HCT116 (cell line): ENCODE measurements at regions not wholly inside any gene's neighbourhood (a gene's known extent, or its start where the extent isn't known, plus 50 kb on each side); places are given as distances from the start of the nearest gene placed in this dataset.

Source experiments
- CEBPB ChIP-seq: IDR thresholded peaks from 2 replicates; pipeline ENCODE4 v1.6.1; 2012; ENCODE audit warnings: low read depth
- EGR1 ChIP-seq: IDR thresholded peaks from 2 replicates; pipeline ENCODE4 v1.6.1; 2012; ENCODE audit warnings: low read depth
- EZH2 ChIP-seq: fragments of 200-600 bp; sonication (generic); IDR thresholded peaks from 2 replicates; pipeline ENCODE4 v1.6.1; 2017; ENCODE audit warnings: antibody characterized with exemption, mixed run types
- ZNF274 ChIP-seq: fragments of 200-500 bp; sonication (Bioruptor generic); IDR thresholded peaks from 2 replicates; pipeline ENCODE4 v1.6.1; 2014; ENCODE audit warnings: mild to moderate bottlenecking, low read depth, low read length, inconsistent platforms
- TF ChIP-seq, protein P1 (sequence below), 3 experiments: fragments of 200-600 bp in 1 of 3; sonication (generic) in 1 of 3; IDR thresholded peaks in 2 of 3; conservative IDR thresholded peaks in 1 of 3; 2 replicates each; pipeline ENCODE4 v1.5.1; 2012 to 2017; ENCODE audit warnings: low read depth in 2 of 3, low read length in 2 of 3, antibody characterized with exemption in 1 of 3, borderline replicate concordance in 1 of 3, control low read depth in 1 of 3, mild to moderate bottlenecking in 1 of 3, mixed read lengths in 1 of 3, mixed run types in 1 of 3, moderate library complexity in 1 of 3; ENCODE audit not compliant: insufficient read depth in 1 of 3
- TF ChIP-seq, protein P2 (sequence below): IDR thresholded peaks from 2 replicates; pipeline ENCODE4 v1.6.1; 2011; ENCODE audit warnings: mild to moderate bottlenecking, low read length, moderate library complexity; ENCODE audit not compliant: insufficient replicate concordance; ENCODE audit errors: extremely low read depth

DNA sequence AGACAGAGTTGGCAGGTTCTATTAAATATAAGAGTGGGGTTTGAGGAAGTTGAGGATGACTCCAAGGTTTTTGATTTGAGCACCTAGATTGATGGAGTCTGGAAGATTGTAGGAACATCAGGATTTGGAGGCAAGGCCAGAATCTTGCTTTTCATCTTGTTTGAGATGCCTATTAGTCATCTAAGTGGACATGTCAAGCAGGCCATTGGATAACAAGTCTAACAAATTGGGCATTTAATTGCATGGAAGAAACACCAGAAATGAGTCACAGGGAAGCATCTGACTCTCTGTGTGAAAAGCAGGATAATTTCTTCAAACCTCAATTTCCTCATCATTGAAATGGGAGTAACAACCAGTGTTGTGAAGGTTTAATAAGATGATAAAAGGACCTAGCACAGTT, 53.3 kb upstream of the ARL15 start:
- no peak for TF ChIP-seq CEBPB
- TF ChIP-seq, protein P1, sequence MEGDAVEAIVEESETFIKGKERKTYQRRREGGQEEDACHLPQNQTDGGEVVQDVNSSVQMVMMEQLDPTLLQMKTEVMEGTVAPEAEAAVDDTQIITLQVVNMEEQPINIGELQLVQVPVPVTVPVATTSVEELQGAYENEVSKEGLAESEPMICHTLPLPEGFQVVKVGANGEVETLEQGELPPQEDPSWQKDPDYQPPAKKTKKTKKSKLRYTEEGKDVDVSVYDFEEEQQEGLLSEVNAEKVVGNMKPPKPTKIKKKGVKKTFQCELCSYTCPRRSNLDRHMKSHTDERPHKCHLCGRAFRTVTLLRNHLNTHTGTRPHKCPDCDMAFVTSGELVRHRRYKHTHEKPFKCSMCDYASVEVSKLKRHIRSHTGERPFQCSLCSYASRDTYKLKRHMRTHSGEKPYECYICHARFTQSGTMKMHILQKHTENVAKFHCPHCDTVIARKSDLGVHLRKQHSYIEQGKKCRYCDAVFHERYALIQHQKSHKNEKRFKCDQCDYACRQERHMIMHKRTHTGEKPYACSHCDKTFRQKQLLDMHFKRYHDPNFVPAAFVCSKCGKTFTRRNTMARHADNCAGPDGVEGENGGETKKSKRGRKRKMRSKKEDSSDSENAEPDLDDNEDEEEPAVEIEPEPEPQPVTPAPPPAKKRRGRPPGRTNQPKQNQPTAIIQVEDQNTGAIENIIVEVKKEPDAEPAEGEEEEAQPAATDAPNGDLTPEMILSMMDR (IDR thresholded peaks at IDR 0.05 in 2 of 3, conservative IDR thresholded peaks at IDR 0.05 in 1 of 3; ENCODE audit: borderline replicate concordance in 1 of 3, insufficient read depth in 1 of 3, low read depth in 2 of 3, low read length in 2 of 3) = no peak
- TF ChIP-seq, protein P2, sequence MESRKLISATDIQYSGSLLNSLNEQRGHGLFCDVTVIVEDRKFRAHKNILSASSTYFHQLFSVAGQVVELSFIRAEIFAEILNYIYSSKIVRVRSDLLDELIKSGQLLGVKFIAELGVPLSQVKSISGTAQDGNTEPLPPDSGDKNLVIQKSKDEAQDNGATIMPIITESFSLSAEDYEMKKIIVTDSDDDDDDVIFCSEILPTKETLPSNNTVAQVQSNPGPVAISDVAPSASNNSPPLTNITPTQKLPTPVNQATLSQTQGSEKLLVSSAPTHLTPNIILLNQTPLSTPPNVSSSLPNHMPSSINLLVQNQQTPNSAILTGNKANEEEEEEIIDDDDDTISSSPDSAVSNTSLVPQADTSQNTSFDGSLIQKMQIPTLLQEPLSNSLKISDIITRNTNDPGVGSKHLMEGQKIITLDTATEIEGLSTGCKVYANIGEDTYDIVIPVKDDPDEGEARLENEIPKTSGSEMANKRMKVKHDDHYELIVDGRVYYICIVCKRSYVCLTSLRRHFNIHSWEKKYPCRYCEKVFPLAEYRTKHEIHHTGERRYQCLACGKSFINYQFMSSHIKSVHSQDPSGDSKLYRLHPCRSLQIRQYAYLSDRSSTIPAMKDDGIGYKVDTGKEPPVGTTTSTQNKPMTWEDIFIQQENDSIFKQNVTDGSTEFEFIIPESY = no peak
- no peak for TF ChIP-seq ZNF274
- TF ChIP-seq EGR1 = no peak
- TF ChIP-seq EZH2 = no peak
